Small intestine (tissue), 7 donors: ENCODE measurements at regions not wholly inside any gene's neighbourhood (a gene's known extent, or its start where the extent isn't known, plus 50 kb on each side); places are given as distances from the start of the nearest gene placed in this dataset.

Experiments used
- DNase-seq, 2 donors: peaks; one replicate each; pipeline versions ENCODE4 v3.0.0 to v3.0.0-alpha.2; 2013
- FAIRE-seq: peaks from 2 replicates; lab custom pipeline; 2012; peaks lifted over from hg19 to GRCh38; lab: Jason Lieb, UNC
- H3K27ac ChIP-seq, 3 donors: one replicate each; pipeline ENCODE4 v1.5.1; 2013; ENCODE audit warnings: low read length in 2 of 3, mild to moderate bottlenecking in 2 of 3, control low read depth in 1 of 3, inconsistent platforms in 1 of 3, low read depth in 1 of 3, moderate library complexity in 1 of 3
- H3K27me3 ChIP-seq, 3 donors: one replicate each; pipeline ENCODE4 v1.6.1; 2013; ENCODE audit warnings: low read length in 3 of 3, inconsistent platforms in 1 of 3; ENCODE audit not compliant: control insufficient read depth in 3 of 3, insufficient read depth in 3 of 3
- H3K36me3 ChIP-seq, 3 donors: one replicate each; pipeline ENCODE4 v1.6.1; 2013; ENCODE audit warnings: low read length in 3 of 3, inconsistent platforms in 1 of 3, low read depth in 1 of 3, mild to moderate bottlenecking in 1 of 3, moderate library complexity in 1 of 3; ENCODE audit not compliant: control insufficient read depth in 3 of 3, insufficient read depth in 2 of 3
- H3K4me1 ChIP-seq, 3 donors: one replicate each; pipeline ENCODE4 v1.6.1; 2013; ENCODE audit warnings: low read length in 2 of 3, inconsistent platforms in 1 of 3, low read depth in 1 of 3, mild to moderate bottlenecking in 1 of 3, moderate library complexity in 1 of 3; ENCODE audit not compliant: control insufficient read depth in 3 of 3, insufficient read depth in 2 of 3
- H3K4me3 ChIP-seq, 3 donors: one replicate each; pipeline ENCODE4 v1.5.1; 2013; ENCODE audit warnings: low read length in 3 of 3, control low read depth in 1 of 3, inconsistent platforms in 1 of 3, low read depth in 1 of 3, mild to moderate bottlenecking in 1 of 3, moderate library complexity in 1 of 3
- H3K9me3 ChIP-seq, 2 donors: one replicate each; pipeline ENCODE4 v1.6.1; 2013; ENCODE audit warnings: low read depth in 1 of 2, low read length in 1 of 2; ENCODE audit not compliant: control insufficient read depth in 2 of 2, insufficient read depth in 1 of 2
- WGBS, 3 donors: extraction: QIAGEN DNeasy Blood & Tissue Kit; methylation state at CpG; one replicate each; pipeline ENCODE4 v1.1.7; 2013; 5-methylcytosine and 5-hydroxymethylcytosine counted together
- donor health status: healthy with polysubstance abuse.
- donor health status: control.
- donor health status: control.
- donor health status: Bipolar disorder and iron deficiency.
- donor health status: healthy.

GRCh38 chr1:29500651-29501050, 264.3 kb downstream of the PTPRU start:
- Histone ChIP-seq H3K36me3 (no peaks in the 10 kb centered on the region), H3K27ac (no peak overlapping the region), H3K27me3 (peaks cover 0 to 3% (median 0%) of the 10 kb centered on the region in 3 donors), H3K4me3 (no peak overlapping the region), H3K9me3 (peaks cover 0 to 8% of the 10 kb centered on the region in 2 donors), H3K4me1 (no peaks in the 10 kb centered on the region)
- DNase-seq (no peak), FAIRE-seq (no peak)
- WGBS, 3 donors, result 84 to 88% (median 86%) methylated on average over 5 of the region's 5 CpGs

GRCh38 chr1:29500041-29500440, 263.7 kb downstream of the PTPRU start:
- no peaks in the 10 kb centered on the region for H3K36me3 ChIP-seq
- H3K4me1 ChIP-seq, result no peaks in the 10 kb centered on the region
- peaks cover 0 to 3% (median 0%) of the 10 kb centered on the region in 3 donors for H3K27me3 ChIP-seq
- peaks cover 0 to 11% of the 10 kb centered on the region in 2 donors for H3K9me3 ChIP-seq
- H3K4me3 ChIP-seq, result no peak overlapping the region
- DNase-seq (no peak), FAIRE-seq (no peak)
- no peak overlapping the region for H3K27ac ChIP-seq
- 85 to 89% (median 88%) methylated on average over 9 of the region's 9 CpGs for WGBS, 3 donors

- H3K27ac ChIP-seq, result no peak overlapping the region
- H3K9me3 ChIP-seq, result peaks cover 0 to 11% of the 10 kb centered on the region in 2 donors
- no peaks in the 10 kb centered on the region for H3K36me3 ChIP-seq
- WGBS, 3 donors, result 68 to 80% (median 75%) methylated on average over 9 of the region's 9 CpGs
- H3K4me1 ChIP-seq, result no peaks in the 10 kb centered on the region
- FAIRE-seq, result no peak
- peaks cover 0 to 3% (median 0%) of the 10 kb centered on the region in 3 donors for H3K27me3 ChIP-seq
- no peak for DNase-seq
- H3K4me3 ChIP-seq, result no peak overlapping the region
These were observed 262.9 kb downstream of the PTPRU start for GRCh38 chr1:29499104-29499650.

GRCh38 chr1:29498126-29499103, 262.1 kb downstream of the PTPRU start:
- Histone ChIP-seq H3K4me3 (no peak overlapping the region), H3K27ac (no peak overlapping the region), H3K27me3 (peaks cover 0 to 3% (median 0%) of the 10 kb centered on the region in 3 donors), H3K9me3 (peaks cover 0 to 11% of the 10 kb centered on the region in 2 donors), H3K4me1 (no peaks in the 10 kb centered on the region), H3K36me3 (no peaks in the 10 kb centered on the region)
- DNase-seq (no peak), FAIRE-seq (no peak)
- WGBS, 3 donors, result 73 to 82% (median 80%) methylated on average over 14 of the region's 14 CpGs

- Histone ChIP-seq H3K4me3 (no peak overlapping the region), H3K9me3 (peaks cover 0 to 11% of the 10 kb centered on the region in 2 donors), H3K36me3 (no peaks in the 10 kb centered on the region), H3K4me1 (no peaks in the 10 kb centered on the region), H3K27me3 (peaks cover 0 to 3% (median 0%) of the 10 kb centered on the region in 3 donors), H3K27ac (no peak overlapping the region)
- DNase-seq (no peak), FAIRE-seq (no peak)
- WGBS, 3 donors, result 84 to 90% (median 88%) methylated on average over 10 of the region's 10 CpGs
These were observed 261.2 kb downstream of the PTPRU start for GRCh38 chr1:29497395-29498125.

GRCh38 chr1:29496701-29497100, 260.4 kb downstream of the PTPRU start:
- no peaks in the 10 kb centered on the region for H3K36me3 ChIP-seq
- DNase-seq, result no peak
- H3K27me3 ChIP-seq, result peaks cover 0 to 3% (median 0%) of the 10 kb centered on the region in 3 donors
- H3K9me3 ChIP-seq, result peaks cover 0 to 11% of the 10 kb centered on the region in 2 donors
- no peak overlapping the region for H3K27ac ChIP-seq
- no peak overlapping the region for H3K4me3 ChIP-seq
- FAIRE-seq, result no peak
- no peaks in the 10 kb centered on the region for H3K4me1 ChIP-seq
- WGBS, 3 donors, result 85 to 89% (median 88%) methylated on average over 8 of the region's 8 CpGs

GRCh38 chr1:29490204-29490934, 254.0 kb downstream of the PTPRU start:
- FAIRE-seq, result no peak
- H3K4me3 ChIP-seq, result no peak overlapping the region
- no peak for DNase-seq
- H3K9me3 ChIP-seq, result no peaks in the 10 kb centered on the region
- WGBS, 3 donors, result 50 to 55% (median 52%) methylated on average over 11 of the region's 11 CpGs
- H3K27me3 ChIP-seq, result peaks cover 0 to 5% (median 0%) of the 10 kb centered on the region in 3 donors
- H3K36me3 ChIP-seq, result no peaks in the 10 kb centered on the region
- H3K4me1 ChIP-seq, result no peaks in the 10 kb centered on the region
- no peak overlapping the region for H3K27ac ChIP-seq
